ENCODE measurements at regions not wholly inside any gene's neighbourhood (a gene's known extent, or its start where the extent isn't known, plus 50 kb on each side); places are given as distances from the start of the nearest gene placed in this dataset.

DNA sequence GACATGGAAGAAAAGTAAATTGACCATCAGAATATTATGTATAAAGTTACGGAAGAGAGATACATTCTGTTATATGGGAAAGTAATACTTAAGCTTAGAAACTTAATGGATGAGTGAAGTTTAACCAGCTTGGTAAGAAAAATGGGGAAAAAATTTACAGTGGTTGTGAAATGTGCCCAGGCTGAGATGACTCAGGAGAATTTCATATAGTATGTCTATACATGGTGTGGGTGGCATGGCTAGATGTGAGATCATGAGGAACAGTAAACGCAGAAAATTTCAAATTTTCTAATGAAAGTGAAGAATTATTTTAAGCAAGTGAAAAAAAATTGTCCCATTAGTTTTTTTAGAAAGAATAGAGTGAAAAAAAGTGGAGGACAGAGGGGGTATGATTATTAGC, 552.5 kb upstream of the SORCS1 start (continued):
- no peak for TF ChIP-seq NANOG (IDR thresholded peaks at IDR 0.05; ENCODE audit: borderline replicate concordance)
- no peak for TF ChIP-seq EZH2 (IDR thresholded peaks at IDR 0.05; ENCODE audit: low read depth, unreplicated experiment)
- TF ChIP-seq, protein P1, sequence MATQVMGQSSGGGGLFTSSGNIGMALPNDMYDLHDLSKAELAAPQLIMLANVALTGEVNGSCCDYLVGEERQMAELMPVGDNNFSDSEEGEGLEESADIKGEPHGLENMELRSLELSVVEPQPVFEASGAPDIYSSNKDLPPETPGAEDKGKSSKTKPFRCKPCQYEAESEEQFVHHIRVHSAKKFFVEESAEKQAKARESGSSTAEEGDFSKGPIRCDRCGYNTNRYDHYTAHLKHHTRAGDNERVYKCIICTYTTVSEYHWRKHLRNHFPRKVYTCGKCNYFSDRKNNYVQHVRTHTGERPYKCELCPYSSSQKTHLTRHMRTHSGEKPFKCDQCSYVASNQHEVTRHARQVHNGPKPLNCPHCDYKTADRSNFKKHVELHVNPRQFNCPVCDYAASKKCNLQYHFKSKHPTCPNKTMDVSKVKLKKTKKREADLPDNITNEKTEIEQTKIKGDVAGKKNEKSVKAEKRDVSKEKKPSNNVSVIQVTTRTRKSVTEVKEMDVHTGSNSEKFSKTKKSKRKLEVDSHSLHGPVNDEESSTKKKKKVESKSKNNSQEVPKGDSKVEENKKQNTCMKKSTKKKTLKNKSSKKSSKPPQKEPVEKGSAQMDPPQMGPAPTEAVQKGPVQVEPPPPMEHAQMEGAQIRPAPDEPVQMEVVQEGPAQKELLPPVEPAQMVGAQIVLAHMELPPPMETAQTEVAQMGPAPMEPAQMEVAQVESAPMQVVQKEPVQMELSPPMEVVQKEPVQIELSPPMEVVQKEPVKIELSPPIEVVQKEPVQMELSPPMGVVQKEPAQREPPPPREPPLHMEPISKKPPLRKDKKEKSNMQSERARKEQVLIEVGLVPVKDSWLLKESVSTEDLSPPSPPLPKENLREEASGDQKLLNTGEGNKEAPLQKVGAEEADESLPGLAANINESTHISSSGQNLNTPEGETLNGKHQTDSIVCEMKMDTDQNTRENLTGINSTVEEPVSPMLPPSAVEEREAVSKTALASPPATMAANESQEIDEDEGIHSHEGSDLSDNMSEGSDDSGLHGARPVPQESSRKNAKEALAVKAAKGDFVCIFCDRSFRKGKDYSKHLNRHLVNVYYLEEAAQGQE (IDR thresholded peaks at IDR 0.05; ENCODE audit: unreplicated experiment), result no peak
- no peak for TF ChIP-seq EZH2phosphoT487 (IDR thresholded peaks at IDR 0.05; ENCODE audit: unreplicated experiment)
- no peak for TF ChIP-seq CREB1 (CRISPR knock-in tag; IDR thresholded peaks at IDR 0.05; ENCODE audit: low read depth)
- TF ChIP-seq JUNB (IDR thresholded peaks at IDR 0.05; ENCODE audit: unreplicated experiment), result no peak
- no peak for TF ChIP-seq STAT1 (IDR thresholded peaks at IDR 0.05; ENCODE audit: unreplicated experiment)

DNA sequence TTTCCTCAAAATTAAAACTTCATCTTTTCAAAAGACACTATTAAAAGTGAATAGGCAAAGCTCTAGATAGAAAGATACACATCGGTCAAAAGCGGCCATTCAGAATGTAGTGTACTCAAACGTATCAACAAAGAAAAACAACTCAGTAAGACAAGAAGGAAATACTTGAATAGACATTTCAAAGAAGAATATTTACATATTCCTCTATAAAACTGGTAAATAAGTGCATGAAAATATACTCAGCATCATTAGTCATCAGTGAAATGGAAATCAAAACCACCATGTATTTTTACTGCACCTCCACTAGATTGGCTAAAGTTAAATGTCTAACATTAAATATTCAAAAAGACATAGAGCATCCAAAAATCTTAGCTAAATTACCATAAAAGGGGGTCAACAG, 551.1 kb upstream of the SORCS1 start:
- Mint-ChIP-seq H3K27ac (peak overlapping the region; percentile 14; the same call in 1 of the 2 replicates), H3K36me3 (ENCODE audit: low read depth) (no peaks in the 10 kb centered on the region), H3K4me3 (no peak overlapping the region), H3K4me1 (no peaks in the 10 kb centered on the region), H3K9me3 (no peaks in the 10 kb centered on the region), H3K27me3 (ENCODE audit: insufficient read depth, low read depth, poor library complexity) (no peaks in the 10 kb centered on the region)
- no peaks in the 10 kb centered on the region for H3K9me2 ChIP-seq (ENCODE audit: insufficient read depth)
- no peak overlapping the region for H3K4me2 ChIP-seq
- ATAC-seq (no peak), DNase-seq (ENCODE audit: low spot score) (no peak)
- H3K4me1 ChIP-seq (ENCODE audit: insufficient read depth), result no peaks in the 10 kb centered on the region
- H3K36me3 ChIP-seq (ENCODE audit: insufficient read depth), result no peaks in the 10 kb centered on the region
- no peak overlapping the region for H3K4me3 ChIP-seq
- no peaks in the 10 kb centered on the region for H3F3A ChIP-seq (replicated peaks; ENCODE audit: low read depth)
- H3K79me2 ChIP-seq (replicated peaks; ENCODE audit: insufficient read depth), result no peaks in the 10 kb centered on the region
- no peak overlapping the region for H3K27ac ChIP-seq (ENCODE audit: low read depth)
- no peaks in the 10 kb centered on the region for H3K27me3 ChIP-seq (ENCODE audit: insufficient read depth)
- no peak overlapping the region for H2AFZ ChIP-seq
- H4K20me1 ChIP-seq (replicated peaks; ENCODE audit: insufficient read depth), result no peaks in the 10 kb centered on the region
- TF ChIP-seq JUNB (IDR thresholded peaks at IDR 0.05; ENCODE audit: unreplicated experiment), result no peak
- TF ChIP-seq, protein P2, sequence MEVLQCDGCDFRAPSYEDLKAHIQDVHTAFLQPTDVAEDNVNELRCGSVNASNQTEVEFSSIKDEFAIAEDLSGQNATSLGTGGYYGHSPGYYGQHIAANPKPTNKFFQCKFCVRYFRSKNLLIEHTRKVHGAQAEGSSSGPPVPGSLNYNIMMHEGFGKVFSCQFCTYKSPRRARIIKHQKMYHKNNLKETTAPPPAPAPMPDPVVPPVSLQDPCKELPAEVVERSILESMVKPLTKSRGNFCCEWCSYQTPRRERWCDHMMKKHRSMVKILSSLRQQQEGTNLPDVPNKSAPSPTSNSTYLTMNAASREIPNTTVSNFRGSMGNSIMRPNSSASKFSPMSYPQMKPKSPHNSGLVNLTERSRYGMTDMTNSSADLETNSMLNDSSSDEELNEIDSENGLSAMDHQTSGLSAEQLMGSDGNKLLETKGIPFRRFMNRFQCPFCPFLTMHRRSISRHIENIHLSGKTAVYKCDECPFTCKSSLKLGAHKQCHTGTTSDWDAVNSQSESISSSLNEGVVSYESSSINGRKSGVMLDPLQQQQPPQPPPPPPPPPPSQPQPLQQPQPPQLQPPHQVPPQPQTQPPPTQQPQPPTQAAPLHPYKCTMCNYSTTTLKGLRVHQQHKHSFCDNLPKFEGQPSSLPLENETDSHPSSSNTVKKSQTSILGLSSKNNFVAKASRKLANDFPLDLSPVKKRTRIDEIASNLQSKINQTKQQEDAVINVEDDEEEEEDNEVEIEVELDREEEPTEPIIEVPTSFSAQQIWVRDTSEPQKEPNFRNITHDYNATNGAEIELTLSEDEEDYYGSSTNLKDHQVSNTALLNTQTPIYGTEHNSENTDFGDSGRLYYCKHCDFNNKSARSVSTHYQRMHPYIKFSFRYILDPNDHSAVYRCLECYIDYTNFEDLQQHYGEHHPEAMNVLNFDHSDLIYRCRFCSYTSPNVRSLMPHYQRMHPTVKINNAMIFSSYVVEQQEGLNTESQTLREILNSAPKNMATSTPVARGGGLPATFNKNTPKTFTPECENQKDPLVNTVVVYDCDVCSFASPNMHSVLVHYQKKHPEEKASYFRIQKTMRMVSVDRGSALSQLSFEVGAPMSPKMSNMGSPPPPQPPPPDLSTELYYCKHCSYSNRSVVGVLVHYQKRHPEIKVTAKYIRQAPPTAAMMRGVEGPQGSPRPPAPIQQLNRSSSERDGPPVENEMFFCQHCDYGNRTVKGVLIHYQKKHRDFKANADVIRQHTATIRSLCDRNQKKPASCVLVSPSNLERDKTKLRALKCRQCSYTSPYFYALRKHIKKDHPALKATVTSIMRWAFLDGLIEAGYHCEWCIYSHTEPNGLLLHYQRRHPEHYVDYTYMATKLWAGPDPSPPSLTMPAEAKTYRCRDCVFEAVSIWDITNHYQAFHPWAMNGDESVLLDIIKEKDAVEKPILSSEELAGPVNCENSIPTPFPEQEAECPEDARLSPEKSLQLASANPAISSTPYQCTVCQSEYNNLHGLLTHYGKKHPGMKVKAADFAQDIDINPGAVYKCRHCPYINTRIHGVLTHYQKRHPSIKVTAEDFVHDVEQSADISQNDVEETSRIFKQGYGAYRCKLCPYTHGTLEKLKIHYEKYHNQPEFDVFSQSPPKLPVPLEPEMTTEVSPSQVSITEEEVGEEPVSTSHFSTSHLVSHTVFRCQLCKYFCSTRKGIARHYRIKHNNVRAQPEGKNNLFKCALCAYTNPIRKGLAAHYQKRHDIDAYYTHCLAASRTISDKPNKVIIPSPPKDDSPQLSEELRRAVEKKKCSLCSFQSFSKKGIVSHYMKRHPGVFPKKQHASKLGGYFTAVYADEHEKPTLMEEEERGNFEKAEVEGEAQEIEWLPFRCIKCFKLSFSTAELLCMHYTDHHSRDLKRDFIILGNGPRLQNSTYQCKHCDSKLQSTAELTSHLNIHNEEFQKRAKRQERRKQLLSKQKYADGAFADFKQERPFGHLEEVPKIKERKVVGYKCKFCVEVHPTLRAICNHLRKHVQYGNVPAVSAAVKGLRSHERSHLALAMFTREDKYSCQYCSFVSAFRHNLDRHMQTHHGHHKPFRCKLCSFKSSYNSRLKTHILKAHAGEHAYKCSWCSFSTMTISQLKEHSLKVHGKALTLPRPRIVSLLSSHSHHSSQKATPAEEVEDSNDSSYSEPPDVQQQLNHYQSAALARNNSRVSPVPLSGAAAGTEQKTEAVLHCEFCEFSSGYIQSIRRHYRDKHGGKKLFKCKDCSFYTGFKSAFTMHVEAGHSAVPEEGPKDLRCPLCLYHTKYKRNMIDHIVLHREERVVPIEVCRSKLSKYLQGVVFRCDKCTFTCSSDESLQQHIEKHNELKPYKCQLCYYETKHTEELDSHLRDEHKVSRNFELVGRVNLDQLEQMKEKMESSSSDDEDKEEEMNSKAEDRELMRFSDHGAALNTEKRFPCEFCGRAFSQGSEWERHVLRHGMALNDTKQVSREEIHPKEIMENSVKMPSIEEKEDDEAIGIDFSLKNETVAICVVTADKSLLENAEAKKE (CRISPR knock-in tag; IDR thresholded peaks at IDR 0.05), result no peak
- TF ChIP-seq, protein P1 (IDR thresholded peaks at IDR 0.05; ENCODE audit: unreplicated experiment), result no peak
- no peak for TF ChIP-seq POLR2AphosphoS5 (IDR thresholded peaks at IDR 0.05; ENCODE audit: low read depth)
- no peak for TF ChIP-seq EZH2phosphoT487 (IDR thresholded peaks at IDR 0.05; ENCODE audit: unreplicated experiment)
- no peak for TF ChIP-seq ZNF114 (CRISPR knock-in tag; IDR thresholded peaks at IDR 0.05)
- no peak for TF ChIP-seq ZNF331 (CRISPR knock-in tag; IDR thresholded peaks at IDR 0.05; ENCODE audit: low read depth)
- TF ChIP-seq EZH2 (IDR thresholded peaks at IDR 0.05; ENCODE audit: low read depth, unreplicated experiment), result no peak

All from GM23338 (cell line).